VCaP (cell line): ENCODE measurements at regions not wholly inside any gene's neighbourhood (a gene's known extent, or its start where the extent isn't known, plus 50 kb on each side); places are given as distances from the start of the nearest gene placed in this dataset.
A peak's percentile ranks its signal among the peaks of the same experiment; 100 is the strongest.

Experiments
- H3K27ac ChIP-seq: fragments of 450-650 bp; 2 replicates; pipeline ENCODE4 v1.5.1; 2017
- TF ChIP-seq, protein P1 (sequence below): fragments of 450-650 bp; conservative IDR thresholded peaks from 2 replicates; pipeline ENCODE4 v1.5.1; 2017; ENCODE audit warnings: mild to moderate bottlenecking, moderate library complexity

DNA sequence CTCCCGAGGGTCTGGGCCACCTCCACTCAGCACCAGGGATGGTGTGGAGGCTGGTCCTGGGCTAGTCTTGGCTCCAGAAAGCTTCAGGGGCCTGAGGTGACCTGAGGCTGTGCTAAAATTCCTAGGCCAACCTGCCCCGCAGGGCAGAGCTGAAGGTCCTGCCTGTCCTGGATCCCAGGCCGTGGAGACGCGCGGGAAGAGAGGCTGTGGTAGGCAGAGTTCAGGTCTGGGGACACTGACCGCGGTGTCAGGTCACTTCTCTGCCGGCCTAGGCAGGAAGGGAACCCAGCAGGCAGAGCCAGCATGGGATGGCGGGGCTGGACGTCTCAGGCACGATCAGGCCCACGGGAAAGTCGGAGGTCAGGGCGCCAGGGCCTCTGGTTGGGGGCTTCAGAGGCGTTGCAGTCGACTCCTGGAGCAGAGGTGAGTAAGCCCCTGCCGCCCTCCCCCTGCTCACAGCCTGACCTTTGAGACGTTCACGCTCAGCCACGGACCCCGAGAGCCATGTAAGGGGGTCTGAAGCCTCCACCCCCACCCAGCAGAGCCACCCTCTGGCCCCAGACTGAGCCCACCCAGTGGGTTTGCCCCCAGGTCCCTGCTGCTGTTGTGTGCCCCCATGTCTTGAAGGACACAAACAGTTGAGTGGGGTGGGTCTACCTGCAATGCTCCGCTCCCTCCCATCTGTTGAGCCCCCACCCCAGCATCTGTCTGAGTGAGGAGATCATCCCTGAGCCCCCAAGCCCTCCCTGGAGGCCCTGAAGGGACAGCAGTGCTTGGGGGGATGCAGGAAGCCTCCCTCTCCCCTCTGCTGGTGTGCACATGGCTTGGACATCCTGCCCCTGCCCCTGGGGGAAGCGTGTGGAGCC is 142.7 kb downstream of the KIF26A start:
- no peak overlapping the region for H3K27ac ChIP-seq

DNA sequence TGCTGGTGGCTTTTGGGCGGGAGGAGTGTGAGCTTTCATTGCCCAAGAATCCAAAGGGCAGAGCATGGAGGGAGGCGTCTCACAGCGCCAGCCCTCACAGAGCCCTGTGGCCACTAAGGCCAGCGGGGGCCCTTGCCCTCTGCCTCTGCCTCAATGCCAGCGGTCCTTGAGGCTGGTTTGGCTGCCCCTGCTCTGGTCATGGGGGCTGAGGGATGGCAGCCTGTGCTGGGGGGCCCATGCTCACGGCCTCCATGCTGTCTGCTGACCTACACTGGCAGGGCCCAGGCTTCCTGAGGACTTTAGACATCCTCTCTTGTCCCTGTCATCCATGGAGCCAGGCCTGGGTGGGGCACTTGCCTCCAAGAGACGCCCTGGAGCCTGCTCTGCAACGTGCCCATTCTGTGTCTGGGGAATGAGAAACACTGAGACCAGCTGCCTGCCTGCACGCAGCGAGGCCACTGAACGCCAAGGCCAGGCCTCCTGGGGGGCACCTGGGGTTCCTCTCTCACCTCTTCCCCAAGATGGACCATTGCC is 143.4 kb downstream of the KIF26A start:
- TF ChIP-seq, protein P1, sequence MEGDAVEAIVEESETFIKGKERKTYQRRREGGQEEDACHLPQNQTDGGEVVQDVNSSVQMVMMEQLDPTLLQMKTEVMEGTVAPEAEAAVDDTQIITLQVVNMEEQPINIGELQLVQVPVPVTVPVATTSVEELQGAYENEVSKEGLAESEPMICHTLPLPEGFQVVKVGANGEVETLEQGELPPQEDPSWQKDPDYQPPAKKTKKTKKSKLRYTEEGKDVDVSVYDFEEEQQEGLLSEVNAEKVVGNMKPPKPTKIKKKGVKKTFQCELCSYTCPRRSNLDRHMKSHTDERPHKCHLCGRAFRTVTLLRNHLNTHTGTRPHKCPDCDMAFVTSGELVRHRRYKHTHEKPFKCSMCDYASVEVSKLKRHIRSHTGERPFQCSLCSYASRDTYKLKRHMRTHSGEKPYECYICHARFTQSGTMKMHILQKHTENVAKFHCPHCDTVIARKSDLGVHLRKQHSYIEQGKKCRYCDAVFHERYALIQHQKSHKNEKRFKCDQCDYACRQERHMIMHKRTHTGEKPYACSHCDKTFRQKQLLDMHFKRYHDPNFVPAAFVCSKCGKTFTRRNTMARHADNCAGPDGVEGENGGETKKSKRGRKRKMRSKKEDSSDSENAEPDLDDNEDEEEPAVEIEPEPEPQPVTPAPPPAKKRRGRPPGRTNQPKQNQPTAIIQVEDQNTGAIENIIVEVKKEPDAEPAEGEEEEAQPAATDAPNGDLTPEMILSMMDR = no peak
- no peak overlapping the region for H3K27ac ChIP-seq

More for the DNA sequence above, 142.7 kb downstream of the KIF26A start:
- TF ChIP-seq, protein P1 = no peak

DNA sequence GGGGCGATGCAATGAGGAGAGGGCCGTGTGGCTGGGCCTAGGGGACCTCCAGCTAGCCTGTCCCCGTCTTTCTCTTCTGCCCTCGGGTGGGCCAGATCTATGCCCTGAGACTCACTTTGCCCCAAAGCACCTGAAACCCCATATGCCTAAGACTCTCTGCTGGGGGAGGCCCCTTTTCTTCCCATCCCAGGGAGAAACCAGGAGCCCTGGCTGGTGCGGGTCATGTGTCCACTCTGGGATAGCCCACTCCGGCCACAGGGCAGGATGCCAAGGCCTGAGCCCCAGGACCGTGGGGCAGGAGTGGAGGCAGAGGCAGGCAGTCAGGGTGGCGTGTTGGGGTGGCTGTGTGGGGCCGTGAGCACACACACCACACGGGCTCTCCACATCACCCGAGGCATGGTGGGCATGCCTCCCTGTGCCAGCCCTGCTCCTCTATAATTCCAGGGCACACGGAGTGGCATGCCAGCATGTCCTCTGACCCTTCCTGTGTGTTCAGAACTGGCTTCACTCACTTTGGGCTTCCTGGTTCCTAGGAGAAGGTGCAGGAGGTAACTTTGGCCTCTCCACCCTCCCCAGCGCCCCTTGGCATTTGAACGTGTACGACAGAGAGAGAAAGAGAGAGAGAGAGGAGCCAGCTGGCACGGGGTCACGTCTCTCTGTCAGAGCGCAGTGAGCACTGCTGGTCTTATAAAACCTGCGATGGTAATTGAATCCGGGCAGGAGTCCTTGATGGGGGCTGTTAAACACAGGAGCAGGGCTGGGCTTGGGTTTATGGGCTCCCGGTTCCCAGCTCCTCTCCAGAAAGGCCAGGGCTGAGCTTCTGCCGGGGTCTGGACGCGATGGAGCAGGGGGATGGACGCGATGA is 144.2 kb downstream of the KIF26A start:
- peak overlapping the region; percentile 58 for H3K27ac ChIP-seq
- TF ChIP-seq, protein P1 = no peak

- H3K27ac ChIP-seq = peak overlapping the region; percentile 58
- TF ChIP-seq, protein P1 = no peak
These were observed 145.1 kb downstream of the KIF26A start for GRCh38 chr14:104283197-104284106.

GRCh38 chr14:104284107-104284592 is 145.8 kb downstream of the KIF26A start:
- TF ChIP-seq, protein P1 = no peak
- peak overlapping the region; percentile 58 for H3K27ac ChIP-seq

DNA sequence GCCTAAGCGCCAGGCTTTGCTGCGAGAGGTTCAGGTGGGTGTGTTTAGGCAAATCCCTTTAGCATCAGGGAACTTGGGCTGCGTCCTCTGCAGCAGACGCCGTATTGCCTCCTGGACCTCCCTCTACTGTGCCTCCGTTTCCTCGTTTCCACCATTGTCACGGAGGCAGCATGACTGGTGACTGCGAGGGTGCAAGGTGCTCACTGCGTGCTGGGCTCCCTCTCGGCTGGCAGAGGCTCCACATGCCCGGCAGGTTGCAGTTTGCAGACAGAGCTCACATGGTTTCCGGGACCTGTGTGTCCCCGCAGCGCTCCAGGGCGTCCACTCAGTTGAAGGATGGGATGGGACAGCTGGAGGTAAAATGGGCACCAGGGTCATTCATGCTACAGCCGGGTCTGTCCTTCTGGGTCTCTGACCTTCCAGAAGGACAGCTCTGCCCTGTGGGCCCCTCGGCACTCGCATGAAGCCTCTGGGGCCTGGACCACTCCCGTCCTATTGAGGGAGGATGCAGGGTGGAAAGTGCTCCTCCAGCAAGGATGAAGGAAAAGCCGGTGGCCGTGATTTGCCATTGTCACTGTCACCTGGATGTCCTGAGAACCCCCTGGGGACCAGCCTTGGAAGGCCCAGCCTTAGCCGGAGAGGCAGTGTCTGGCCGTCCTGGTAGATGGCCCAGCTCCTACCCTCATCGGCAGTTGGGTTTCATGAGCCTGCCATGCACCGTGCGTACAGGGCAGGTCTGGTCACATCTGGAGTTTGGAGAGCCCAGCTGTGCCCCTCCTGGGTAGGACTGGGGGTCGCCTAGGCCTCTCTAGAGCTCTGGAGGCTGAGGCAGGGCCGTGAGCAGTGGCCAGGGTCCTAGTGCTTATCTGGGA is 146.5 kb downstream of the KIF26A start:
- H3K27ac ChIP-seq = no peak overlapping the region
- TF ChIP-seq, protein P1 = no peak
